Gastrocnemius medialis (tissue), 4 donors: ENCODE measurements at regions not wholly inside any gene's neighbourhood (a gene's known extent, or its start where the extent isn't known, plus 50 kb on each side); places are given as distances from the start of the nearest gene placed in this dataset.

Source experiments
- ATAC-seq, 2 donors: fragments of 150-250 bp; one replicate each; pipeline ENCODE4 v1.9.1; 2016
- DNase-seq, 2 donors: peaks; one replicate each; pipeline ENCODE4 v3.0.0-alpha.2; 2019
- H3K27ac ChIP-seq, 4 donors: fragments of 200-600 bp; sonication (generic); 1 replicate in 1 of 4; 2 replicates in 3 of 4; pipeline ENCODE4 v1.5.1; 2016 to 2018; ENCODE audit warnings: mild to moderate bottlenecking in 2 of 4, moderate library complexity in 1 of 4
- H3K27me3 ChIP-seq, 3 donors: fragments of 200-600 bp; sonication (generic) in 2 of 3; 1 replicate in 1 of 3; 2 replicates in 2 of 3; pipeline versions ENCODE4 v1.5.1 to v1.6.0; 2016 to 2019; ENCODE audit warnings: mild to moderate bottlenecking in 1 of 3, moderate library complexity in 1 of 3
- H3K36me3 ChIP-seq, 2 donors: fragments of 200-600 bp; sonication (generic) in 1 of 2; one replicate each; pipeline ENCODE4 v1.5.1; 2017 to 2018
- H3K4me1 ChIP-seq, 2 donors: fragments of 200-600 bp; sonication (generic) in 1 of 2; one replicate each; pipeline ENCODE4 v1.5.1; 2016 to 2017; ENCODE audit warnings: mild to moderate bottlenecking in 2 of 2
- H3K4me3 ChIP-seq, 4 donors: fragments of 200-600 bp; sonication (generic) in 3 of 4; 1 replicate in 1 of 4; 2 replicates in 3 of 4; pipeline ENCODE4 v1.5.1; 2016 to 2019; ENCODE audit warnings: mild to moderate bottlenecking in 2 of 4
- H3K9me3 ChIP-seq, 3 donors: fragments of 200-600 bp; sonication (generic) in 2 of 3; 1 replicate in 1 of 3; 2 replicates in 2 of 3; pipeline ENCODE4 v1.5.1; 2016 to 2019
- POLR2A ChIP-seq, 2 donors: fragments of 450-650 bp; IDR thresholded peaks; one replicate each; pipeline ENCODE4 v1.6.1; 2017; ENCODE audit warnings: antibody characterized with exemption in 2 of 2, mild to moderate bottlenecking in 2 of 2, moderate library complexity in 2 of 2
- in situ Hi-C, 4 donors: fragments of 200-750 bp; cut with MboI; loops; one replicate each; pipeline versions ENCODE4 v1.15.0 to v1.8.0; 2017; ENCODE audit warnings: low sequenced_read_pairs in 4 of 4
- intact Hi-C: fragments of 100-400 bp; cut with DNase I; formaldehyde crosslinking; loops from one replicate; pipeline ENCODE4 v1.15.1; 2023; ENCODE audit warnings: low total_unique reads
- TF ChIP-seq, protein P1 (sequence below), 5 experiments: fragments of 450-650 bp in 3 of 5; fragments of 200-600 bp in 2 of 5; sonication (generic) in 2 of 5; IDR thresholded peaks in 4 of 5; conservative IDR thresholded peaks in 1 of 5; 1 replicate in 4 of 5; 2 replicates in 1 of 5; pipeline ENCODE4 v1.5.1; 2016 to 2019; ENCODE audit warnings: antibody characterized with exemption in 5 of 5, mild to moderate bottlenecking in 3 of 5, moderate library complexity in 3 of 5

DNA sequence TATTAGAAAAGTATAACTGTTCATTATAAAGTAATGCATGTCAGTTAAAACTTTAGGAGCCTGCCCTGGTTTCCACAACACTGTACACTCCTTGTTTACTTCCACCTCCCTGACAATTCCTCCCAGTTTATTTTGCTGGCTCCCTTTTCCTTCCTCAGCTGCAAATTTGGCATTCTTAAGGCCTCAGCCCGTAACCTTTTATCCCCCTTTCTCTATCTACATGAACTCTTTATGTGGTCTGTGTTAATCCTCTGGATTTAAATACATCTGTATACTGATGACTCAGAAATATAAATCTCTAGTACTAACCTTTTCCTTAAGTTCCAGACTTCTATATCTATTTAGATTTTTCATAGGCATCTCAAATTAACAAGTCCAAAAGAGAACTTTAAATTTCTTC lies 143.6 kb downstream of the OTOL1 start:
- Histone ChIP-seq H3K27ac (no peak overlapping the region), H3K9me3 (no peaks in the 10 kb centered on the region), H3K27me3 (no peaks in the 10 kb centered on the region), H3K36me3 (no peaks in the 10 kb centered on the region), H3K4me3 (no peak overlapping the region), H3K4me1 (no peaks in the 10 kb centered on the region)
- no peak for TF ChIP-seq POLR2A (IDR thresholded peaks at IDR 0.05)
- TF ChIP-seq, protein P1, sequence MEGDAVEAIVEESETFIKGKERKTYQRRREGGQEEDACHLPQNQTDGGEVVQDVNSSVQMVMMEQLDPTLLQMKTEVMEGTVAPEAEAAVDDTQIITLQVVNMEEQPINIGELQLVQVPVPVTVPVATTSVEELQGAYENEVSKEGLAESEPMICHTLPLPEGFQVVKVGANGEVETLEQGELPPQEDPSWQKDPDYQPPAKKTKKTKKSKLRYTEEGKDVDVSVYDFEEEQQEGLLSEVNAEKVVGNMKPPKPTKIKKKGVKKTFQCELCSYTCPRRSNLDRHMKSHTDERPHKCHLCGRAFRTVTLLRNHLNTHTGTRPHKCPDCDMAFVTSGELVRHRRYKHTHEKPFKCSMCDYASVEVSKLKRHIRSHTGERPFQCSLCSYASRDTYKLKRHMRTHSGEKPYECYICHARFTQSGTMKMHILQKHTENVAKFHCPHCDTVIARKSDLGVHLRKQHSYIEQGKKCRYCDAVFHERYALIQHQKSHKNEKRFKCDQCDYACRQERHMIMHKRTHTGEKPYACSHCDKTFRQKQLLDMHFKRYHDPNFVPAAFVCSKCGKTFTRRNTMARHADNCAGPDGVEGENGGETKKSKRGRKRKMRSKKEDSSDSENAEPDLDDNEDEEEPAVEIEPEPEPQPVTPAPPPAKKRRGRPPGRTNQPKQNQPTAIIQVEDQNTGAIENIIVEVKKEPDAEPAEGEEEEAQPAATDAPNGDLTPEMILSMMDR (IDR thresholded peaks at IDR 0.05 in 4 of 5, conservative IDR thresholded peaks at IDR 0.05 in 1 of 5): no peak
- DNase-seq (no peak), ATAC-seq (no peak)
- in situ Hi-C loops: no loop called here
- intact Hi-C loops: no loop called here

DNA sequence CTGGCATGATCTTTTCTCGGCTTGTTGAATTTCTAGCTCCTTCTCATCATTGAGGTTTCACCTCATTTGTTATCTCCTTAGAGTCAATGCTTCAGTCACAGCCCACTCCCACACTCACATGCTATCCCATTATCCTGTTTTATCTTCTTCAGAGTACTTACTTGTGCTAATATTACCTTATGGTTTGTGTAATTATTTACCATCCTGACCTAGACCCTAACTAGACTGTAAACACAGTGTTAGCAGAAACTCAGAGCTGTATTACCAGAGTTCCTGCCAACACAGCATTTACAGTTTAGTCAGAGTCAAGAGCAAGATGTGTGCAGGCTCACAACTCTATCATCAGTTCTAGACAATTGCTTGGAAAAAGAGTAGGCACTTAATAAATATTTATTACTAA lies 144.7 kb downstream of the OTOL1 start:
- no peak for ATAC-seq
- no peaks in the 10 kb centered on the region for H3K9me3 ChIP-seq
- H3K4me1 ChIP-seq: no peaks in the 10 kb centered on the region
- no peaks in the 10 kb centered on the region for H3K36me3 ChIP-seq
- in situ Hi-C loops: no loop called here
- no peak overlapping the region for H3K4me3 ChIP-seq
- DNase-seq: no peak
- H3K27me3 ChIP-seq: no peaks in the 10 kb centered on the region
- TF ChIP-seq, protein P1 (IDR thresholded peaks at IDR 0.05 in 4 of 5, conservative IDR thresholded peaks at IDR 0.05 in 1 of 5): no peak
- TF ChIP-seq POLR2A (IDR thresholded peaks at IDR 0.05): no peak
- H3K27ac ChIP-seq: no peak overlapping the region
- intact Hi-C loops: no loop called here

DNA sequence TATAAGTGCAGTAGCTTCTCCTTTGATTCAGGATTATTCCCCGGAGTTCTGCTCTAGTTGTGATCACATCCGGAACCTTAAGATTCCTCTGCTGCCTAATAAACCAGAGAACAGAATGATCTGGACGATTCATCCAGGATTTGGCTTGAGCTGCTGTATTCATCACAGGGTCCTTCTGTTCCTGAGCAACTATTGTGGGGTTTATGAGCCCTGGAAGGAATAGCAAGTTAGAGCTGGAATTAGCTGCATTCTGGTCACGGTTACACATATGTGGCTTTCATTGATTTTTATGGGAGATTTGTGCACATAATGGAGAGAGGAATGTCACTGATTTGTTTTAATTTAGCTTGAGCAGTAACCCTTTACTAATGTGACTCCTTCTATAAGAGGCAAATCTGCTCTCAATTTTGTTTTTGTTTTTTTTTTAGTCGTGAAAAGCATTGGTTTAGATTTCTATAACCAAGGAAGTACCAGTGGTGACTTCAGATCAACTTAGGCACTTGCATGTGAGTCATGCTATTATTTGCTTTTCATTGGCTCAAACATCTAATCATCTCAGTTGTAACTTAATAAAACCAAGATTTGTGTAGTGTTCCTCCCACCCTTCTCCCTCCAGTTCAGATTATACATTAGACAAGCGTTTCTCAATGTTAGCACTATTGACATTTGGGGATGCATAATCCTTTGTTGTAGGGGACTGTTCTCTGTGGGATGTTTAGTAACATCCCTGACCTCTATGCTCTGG lies 148.5 kb downstream of the OTOL1 start:
- no peak overlapping the region for H3K4me3 ChIP-seq
- H3K27ac ChIP-seq: no peak overlapping the region
- no peaks in the 10 kb centered on the region for H3K4me1 ChIP-seq
- peak in 1 of 2 donors; percentile 33 for ATAC-seq
- intact Hi-C loops (no loop called here), in situ Hi-C loops (no loop called here)
- H3K36me3 ChIP-seq: no peaks in the 10 kb centered on the region
- H3K9me3 ChIP-seq: no peaks in the 10 kb centered on the region
- no peaks in the 10 kb centered on the region for H3K27me3 ChIP-seq
- TF ChIP-seq, protein P1 (IDR thresholded peaks at IDR 0.05 in 4 of 5, conservative IDR thresholded peaks at IDR 0.05 in 1 of 5): no peak
- no peak for TF ChIP-seq POLR2A (IDR thresholded peaks at IDR 0.05)
- DNase-seq: no peak

DNA sequence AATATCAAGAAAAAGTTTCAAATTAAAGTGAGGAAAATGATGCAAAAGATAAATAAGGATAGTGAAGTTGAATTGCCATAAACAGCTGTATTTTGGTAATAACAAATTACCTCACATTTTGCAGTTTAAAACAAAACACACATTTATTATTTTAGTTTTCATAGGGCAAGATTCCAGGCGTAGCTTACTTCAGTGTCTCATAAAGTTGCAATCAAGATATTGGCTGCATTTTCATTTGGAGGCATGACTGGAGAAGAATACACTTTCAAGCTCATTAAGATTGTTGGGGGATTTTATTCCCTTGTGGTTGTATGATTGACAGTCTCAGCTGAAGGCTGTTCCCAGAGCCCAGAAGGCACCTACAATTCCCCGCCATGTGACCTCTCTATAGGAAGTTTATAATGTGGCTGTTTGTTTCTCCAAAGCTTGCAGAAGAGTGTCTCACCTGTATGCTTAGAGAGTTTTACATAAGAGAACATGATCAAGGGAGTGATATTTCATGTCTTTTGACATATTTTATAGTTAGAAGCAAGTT lies 151.4 kb downstream of the OTOL1 start:
- Histone ChIP-seq H3K4me3 (no peak overlapping the region), H3K36me3 (no peaks in the 10 kb centered on the region), H3K27ac (no peak overlapping the region), H3K9me3 (no peaks in the 10 kb centered on the region), H3K27me3 (no peaks in the 10 kb centered on the region), H3K4me1 (no peaks in the 10 kb centered on the region)
- ATAC-seq (no peak), DNase-seq (no peak)
- intact Hi-C loops (no loop called here), in situ Hi-C loops (no loop called here)
- TF ChIP-seq, protein P1 (IDR thresholded peaks at IDR 0.05 in 4 of 5, conservative IDR thresholded peaks at IDR 0.05 in 1 of 5): no peak
- TF ChIP-seq POLR2A (IDR thresholded peaks at IDR 0.05): no peak
